Suprapubic skin (tissue), 4 donors: ENCODE measurements at regions not wholly inside any gene's neighbourhood (a gene's known extent, or its start where the extent isn't known, plus 50 kb on each side); places are given as distances from the start of the nearest gene placed in this dataset.

ENCODE experiments used
- EP300 ChIP-seq: sonication (generic); formaldehyde crosslinking; IDR thresholded peaks from one replicate; pipeline ENCODE4 v1.6.1; 2017; ENCODE audit warnings: antibody characterized with exemption
- POLR2A ChIP-seq, 2 donors: fragments of 450-650 bp; IDR thresholded peaks; one replicate each; pipeline ENCODE4 v1.6.1; 2017; ENCODE audit warnings: antibody characterized with exemption in 2 of 2, mild to moderate bottlenecking in 2 of 2, moderate library complexity in 2 of 2
- POLR2AphosphoS5 ChIP-seq, 3 donors: sonication (generic); formaldehyde crosslinking; IDR thresholded peaks; one replicate each; pipeline ENCODE4 v1.6.1; 2017; ENCODE audit warnings: antibody characterized with exemption in 3 of 3
- TF ChIP-seq, protein P1 (sequence below), 2 donors: fragments of 200-600 bp in 1 of 2; fragments of 450-650 bp in 1 of 2; sonication (generic) in 1 of 2; IDR thresholded peaks; one replicate each; pipeline ENCODE4 v1.5.1; 2016 to 2019; ENCODE audit warnings: antibody characterized with exemption in 2 of 2, mild to moderate bottlenecking in 1 of 2, moderate library complexity in 1 of 2

DNA sequence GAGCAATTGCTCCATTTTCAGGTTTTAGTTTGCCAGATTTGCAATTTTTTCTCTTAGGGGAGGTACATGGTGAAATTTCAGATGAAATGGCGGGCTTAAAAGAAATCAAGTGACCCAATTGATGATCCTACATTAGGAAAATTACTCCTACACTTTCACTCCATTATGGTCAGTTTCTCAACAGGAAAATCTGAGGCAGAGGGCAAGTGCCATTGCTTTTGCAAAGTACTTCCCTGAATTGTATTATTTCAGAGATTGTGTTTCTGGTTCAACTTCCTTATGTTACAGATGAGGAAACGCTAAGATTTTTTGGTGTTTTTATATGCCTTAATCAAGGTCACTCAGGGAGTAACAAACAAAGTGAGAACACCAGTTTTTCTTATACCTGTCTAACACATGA, 302.2 kb downstream of the ARAP2 start:
- TF ChIP-seq EP300 (no peak), POLR2A (IDR thresholded peaks at IDR 0.05) (no peak), POLR2AphosphoS5 (IDR thresholded peaks at IDR 0.05) (no peak)
- TF ChIP-seq, protein P1, sequence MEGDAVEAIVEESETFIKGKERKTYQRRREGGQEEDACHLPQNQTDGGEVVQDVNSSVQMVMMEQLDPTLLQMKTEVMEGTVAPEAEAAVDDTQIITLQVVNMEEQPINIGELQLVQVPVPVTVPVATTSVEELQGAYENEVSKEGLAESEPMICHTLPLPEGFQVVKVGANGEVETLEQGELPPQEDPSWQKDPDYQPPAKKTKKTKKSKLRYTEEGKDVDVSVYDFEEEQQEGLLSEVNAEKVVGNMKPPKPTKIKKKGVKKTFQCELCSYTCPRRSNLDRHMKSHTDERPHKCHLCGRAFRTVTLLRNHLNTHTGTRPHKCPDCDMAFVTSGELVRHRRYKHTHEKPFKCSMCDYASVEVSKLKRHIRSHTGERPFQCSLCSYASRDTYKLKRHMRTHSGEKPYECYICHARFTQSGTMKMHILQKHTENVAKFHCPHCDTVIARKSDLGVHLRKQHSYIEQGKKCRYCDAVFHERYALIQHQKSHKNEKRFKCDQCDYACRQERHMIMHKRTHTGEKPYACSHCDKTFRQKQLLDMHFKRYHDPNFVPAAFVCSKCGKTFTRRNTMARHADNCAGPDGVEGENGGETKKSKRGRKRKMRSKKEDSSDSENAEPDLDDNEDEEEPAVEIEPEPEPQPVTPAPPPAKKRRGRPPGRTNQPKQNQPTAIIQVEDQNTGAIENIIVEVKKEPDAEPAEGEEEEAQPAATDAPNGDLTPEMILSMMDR (IDR thresholded peaks at IDR 0.05), result no peak
